Fibroblast of villous mesenchyme (primary cell): ENCODE measurements at regions not wholly inside any gene's neighbourhood (a gene's known extent, or its start where the extent isn't known, plus 50 kb on each side); places are given as distances from the start of the nearest gene placed in this dataset.

Source experiments
- DNase-seq: peaks from one replicate; pipeline ENCODE4 v3.0.0-alpha.2; 2010; ENCODE audit warnings: low read depth
- H3K4me3 ChIP-seq: 2 replicates; pipeline ENCODE4 v1.5.1; 2011; ENCODE audit warnings: low read depth, mild to moderate bottlenecking, low read length
- TF ChIP-seq, protein P1 (sequence below): IDR thresholded peaks from 2 replicates; pipeline ENCODE4 v1.5.1; 2012; ENCODE audit warnings: low read depth, mild to moderate bottlenecking, low read length; ENCODE audit not compliant: insufficient read depth

DNA sequence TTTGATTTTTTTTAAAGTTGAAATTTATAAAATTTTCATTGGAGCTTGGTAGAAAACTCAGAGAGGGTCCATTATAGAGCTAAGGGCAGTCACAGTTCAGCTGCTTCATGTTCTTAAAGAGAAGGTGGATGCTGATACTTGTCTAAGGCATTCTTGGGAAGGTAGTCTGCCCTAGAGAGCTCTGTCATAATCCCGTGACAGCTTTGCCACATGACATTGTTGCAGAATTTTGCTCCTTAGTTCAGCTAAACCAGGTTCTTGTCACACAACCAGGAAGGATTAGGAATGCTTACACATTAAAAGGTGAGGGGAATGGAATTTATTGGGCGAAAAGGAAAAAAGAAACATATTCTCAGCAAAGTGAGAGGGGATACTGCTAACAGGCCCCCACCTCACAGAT, 130.9 kb downstream of the GMNC start:
- TF ChIP-seq, protein P1, sequence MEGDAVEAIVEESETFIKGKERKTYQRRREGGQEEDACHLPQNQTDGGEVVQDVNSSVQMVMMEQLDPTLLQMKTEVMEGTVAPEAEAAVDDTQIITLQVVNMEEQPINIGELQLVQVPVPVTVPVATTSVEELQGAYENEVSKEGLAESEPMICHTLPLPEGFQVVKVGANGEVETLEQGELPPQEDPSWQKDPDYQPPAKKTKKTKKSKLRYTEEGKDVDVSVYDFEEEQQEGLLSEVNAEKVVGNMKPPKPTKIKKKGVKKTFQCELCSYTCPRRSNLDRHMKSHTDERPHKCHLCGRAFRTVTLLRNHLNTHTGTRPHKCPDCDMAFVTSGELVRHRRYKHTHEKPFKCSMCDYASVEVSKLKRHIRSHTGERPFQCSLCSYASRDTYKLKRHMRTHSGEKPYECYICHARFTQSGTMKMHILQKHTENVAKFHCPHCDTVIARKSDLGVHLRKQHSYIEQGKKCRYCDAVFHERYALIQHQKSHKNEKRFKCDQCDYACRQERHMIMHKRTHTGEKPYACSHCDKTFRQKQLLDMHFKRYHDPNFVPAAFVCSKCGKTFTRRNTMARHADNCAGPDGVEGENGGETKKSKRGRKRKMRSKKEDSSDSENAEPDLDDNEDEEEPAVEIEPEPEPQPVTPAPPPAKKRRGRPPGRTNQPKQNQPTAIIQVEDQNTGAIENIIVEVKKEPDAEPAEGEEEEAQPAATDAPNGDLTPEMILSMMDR: no peak
- H3K4me3 ChIP-seq: no peak overlapping the region
- DNase-seq: no peak

DNA sequence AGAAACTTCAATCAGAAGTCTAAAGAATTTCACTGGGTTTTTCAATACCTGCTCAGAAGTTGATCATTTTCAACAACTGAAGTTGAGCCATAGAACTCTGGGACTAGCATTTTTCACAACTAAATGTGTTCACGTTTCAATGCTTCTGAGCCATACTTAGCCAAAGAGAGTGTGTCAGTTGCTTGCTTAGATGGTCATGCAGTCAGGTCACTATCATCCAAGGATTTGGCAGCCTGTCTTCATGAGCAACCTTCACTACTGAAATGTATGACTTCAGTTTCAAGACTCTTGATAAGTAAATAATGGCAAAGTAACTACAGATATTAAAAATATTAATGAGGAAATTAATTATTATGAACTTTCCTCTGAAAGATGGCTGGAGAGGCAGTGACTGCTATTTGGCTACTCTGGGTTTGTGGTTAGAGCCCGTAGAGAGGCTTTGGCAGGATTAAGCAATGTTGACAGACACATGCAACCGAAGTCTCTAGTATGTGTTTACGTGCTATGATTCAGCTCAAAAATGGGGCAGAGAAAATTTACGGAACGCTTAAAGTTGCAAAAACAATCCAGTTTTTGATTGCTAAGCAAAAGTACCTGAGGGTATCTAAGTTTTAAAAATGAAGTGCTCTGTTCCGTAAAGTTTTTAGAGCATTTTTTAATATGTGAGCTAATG, 133.8 kb downstream of the GMNC start:
- peak; percentile 64 for DNase-seq
- no peak overlapping the region for H3K4me3 ChIP-seq
- TF ChIP-seq, protein P1: no peak

DNA sequence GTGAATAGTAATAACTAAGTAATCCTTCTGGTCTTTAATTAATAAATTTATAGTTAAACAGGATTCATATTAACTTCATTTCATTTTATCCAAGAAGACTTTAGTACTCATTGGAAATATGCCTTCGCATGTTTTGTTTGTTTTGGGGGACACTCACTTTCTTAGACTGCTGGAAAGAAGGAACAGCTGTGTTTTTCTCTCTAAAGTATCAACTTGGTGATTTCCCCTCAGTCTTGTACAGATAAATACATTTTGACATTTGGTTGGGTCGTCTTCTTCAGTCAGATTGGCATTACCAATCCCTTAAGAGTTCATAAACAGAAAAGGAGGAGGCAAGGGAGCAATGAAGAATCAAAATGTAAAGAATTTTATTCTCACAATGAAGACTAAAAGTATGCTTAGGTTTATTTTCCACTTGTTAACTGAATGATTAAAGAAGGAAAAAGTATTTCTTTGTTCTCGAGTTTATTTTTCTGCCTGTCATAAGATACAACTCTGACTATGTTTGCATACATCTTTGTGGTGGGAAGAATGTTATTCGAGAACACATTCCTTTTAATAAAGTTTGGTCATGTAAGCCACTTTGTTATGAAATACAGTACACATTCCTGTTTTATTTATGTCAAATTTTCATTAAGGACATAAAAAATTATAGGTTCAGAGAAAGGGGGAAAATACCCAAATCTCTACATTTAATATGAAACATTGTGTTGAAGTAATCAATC, 140.2 kb downstream of the GMNC start:
- DNase-seq: peak; percentile 25
- TF ChIP-seq, protein P1: no peak
- H3K4me3 ChIP-seq: no peak overlapping the region

DNA sequence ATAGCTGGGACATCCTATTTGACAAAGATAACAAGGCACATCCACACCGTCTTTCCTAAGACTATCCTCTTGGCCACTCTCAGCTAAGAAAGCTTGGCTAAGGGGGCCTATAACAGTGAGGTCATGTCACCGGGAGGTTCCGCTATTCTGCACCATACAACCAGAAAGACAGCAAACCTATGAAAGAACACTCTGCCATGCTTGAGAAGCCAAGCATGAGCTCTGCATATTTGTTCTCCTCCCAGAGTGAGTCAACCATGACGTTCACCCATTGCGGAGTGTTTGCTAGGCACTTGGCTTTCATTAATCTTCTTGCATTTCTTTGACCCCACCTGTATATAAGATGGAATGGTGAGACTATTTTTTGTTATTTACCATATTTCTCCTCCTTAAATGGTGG, 141.2 kb downstream of the GMNC start:
- TF ChIP-seq, protein P1: no peak
- DNase-seq: no peak
- H3K4me3 ChIP-seq: no peak overlapping the region

DNA sequence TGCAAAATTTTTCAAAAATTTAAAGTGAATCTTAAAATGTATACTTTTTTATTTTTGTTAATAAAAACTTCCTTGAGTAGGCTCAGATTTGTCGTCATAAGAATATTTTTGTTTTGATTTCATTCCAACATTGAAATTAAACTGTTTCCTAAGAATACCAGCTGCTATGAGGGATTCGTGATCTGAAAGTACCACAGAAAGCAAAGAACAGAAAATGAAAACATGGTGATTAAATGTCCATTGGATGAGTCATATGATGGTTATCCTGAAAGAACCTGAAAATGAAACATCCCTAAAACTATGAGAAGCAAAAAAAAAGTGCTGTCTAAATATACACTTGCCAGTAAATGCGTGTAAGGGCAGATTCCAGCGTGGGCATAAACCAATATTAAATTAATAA, 143.8 kb downstream of the GMNC start:
- TF ChIP-seq, protein P1: no peak
- DNase-seq: peak; percentile 71
- no peak overlapping the region for H3K4me3 ChIP-seq

DNA sequence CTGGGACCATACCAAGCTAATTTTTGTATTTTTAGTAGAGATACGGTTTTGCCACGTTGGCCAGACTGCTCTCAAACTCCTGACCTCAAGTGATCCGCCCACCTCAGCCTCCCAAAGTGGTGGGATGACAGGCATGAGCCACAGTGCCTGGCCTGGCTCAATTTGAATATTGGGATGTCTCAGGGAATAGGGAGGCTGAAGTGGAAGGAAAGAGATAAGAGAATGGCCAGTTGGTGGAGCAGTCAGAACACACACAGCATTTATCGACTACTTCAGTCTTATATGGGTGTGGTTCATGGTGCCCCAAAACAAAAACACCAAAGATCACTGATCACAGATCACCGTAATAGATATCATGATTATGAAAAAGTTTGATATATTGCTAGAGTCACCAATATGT, 144.4 kb downstream of the GMNC start:
- no peak for DNase-seq
- TF ChIP-seq, protein P1: no peak
- H3K4me3 ChIP-seq: peak overlapping the region; percentile 17

DNA sequence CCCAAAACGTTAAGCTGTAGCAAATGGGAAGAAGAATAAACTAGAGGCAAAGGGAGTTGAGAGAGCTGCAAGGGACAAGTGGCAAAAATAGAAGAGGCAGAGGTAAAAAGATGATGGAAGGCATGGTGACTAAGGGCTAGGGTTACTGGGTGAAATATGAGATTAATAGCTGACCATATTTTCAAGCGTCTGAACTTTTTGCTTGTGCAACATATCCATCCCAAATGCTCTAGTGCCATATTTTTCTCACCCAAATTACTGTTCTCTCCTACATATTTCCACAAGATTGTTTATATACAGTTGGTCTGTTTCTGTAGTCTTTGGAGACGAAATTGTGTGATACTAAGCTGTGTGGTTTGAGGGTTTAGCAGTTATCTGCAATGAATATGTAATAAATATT, 145.5 kb downstream of the GMNC start:
- no peak overlapping the region for H3K4me3 ChIP-seq
- DNase-seq: no peak
- TF ChIP-seq, protein P1: no peak
